H7 (cell line): ENCODE measurements at regions not wholly inside any gene's neighbourhood (a gene's known extent, or its start where the extent isn't known, plus 50 kb on each side); places are given as distances from the start of the nearest gene placed in this dataset.

Experiments used
- DNase-seq: peaks from one replicate; pipeline ENCODE4 v3.0.0; 2012
- H3K27me3 ChIP-seq: 2 replicates; pipeline ENCODE4 v1.6.0; 2011; ENCODE audit warnings: mild to moderate bottlenecking, low read length; ENCODE audit not compliant: control insufficient read depth, insufficient read depth
- H3K36me3 ChIP-seq: replicated peaks from 2 replicates; pipeline ENCODE4 v1.5.1; 2011; ENCODE audit warnings: low read length; ENCODE audit not compliant: control insufficient read depth, insufficient read depth
- H3K4me3 ChIP-seq: 2 replicates; pipeline ENCODE4 v1.5.1; 2011; ENCODE audit warnings: low read depth, mild to moderate bottlenecking, control low read depth, low read length, moderate library complexity; ENCODE audit not compliant: insufficient read depth

DNA sequence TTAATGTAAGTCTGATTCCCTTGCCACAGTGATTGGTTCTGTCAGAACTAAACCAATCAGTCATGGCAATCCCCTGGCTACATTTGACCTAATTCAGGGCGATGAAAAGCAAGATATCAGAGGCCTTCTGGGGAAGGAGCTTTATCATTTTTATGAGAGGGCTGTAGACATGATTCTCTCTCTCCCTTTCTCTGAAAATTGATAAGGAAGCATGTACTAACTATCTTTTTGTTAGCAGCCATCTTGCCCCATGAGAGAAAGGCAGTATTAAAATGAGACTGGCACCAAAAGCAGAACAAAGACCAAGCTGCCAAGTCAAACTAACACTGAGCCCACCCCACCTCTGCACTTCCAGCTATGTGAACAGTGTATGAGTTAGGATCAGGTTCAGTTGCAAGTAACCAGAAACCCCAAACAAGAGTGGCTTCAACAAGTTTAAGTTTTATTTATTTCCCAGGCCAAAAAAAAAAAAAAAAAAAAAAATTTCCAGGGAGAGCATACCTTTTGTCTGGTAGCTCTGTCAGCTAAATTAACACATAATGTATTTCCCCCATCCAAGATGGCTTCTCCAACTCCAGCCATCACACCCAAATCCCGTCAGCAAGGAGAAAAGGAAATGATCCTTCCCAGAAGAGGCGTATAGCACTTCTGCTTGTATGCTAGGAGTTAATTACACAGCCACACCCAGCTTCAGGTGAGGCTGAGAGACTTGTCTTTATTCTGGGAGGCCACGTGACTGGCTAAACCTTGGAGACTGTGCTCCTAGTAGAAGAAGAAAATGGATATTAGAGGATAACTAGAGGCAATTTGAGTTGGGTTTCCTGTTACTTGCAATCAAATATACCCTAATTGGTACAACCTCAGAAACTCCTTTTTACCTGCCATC, 105.8 kb upstream of the RALGPS2 start:
- H3K4me3 ChIP-seq: no peak overlapping the region
- no peak for DNase-seq
- no peaks in the 10 kb centered on the region for H3K36me3 ChIP-seq
- H3K27me3 ChIP-seq: no peaks in the 10 kb centered on the region

DNA sequence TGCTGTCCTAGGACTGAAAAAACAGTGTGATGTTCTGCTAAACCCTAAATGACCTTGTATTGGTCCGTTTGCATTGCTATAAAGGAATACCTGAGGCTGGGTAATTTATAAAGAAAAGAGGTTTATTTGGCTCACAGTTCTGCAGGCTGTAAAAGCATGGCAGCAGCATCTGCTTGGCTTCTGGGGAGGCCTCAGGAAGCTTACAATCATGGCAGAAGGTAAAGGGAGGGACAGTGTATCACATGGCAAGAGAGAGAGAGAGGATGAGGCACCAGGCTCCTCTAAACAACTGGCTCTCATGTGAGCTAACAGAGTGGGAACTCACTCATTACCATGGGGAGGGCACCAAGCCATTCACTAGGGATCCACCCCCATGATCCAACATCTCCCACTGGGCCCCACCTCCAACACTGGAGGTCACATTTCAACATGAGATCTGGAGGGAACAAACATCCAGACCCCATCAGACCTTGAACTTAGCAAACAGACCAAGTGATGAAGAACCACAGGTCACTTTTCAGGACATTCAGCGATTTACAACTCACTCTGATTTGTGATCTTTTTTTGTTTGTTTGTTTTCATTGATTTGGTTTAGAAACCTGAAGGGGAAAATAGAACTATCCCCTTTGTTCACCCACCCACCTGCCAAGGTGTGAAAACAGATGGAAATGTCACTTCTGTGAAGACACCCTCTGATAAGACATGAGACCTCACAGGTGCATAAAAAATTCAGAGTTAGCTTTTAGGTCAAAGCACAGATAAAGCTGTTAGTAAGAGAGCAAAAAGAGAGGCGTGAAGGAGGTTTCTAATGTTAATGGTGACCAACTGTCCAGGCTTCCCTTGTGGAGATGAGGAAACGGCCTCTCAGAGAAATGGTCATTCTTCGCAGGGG, 104.2 kb upstream of the RALGPS2 start:
- no peak for DNase-seq
- Histone ChIP-seq H3K36me3 (no peaks in the 10 kb centered on the region), H3K27me3 (no peaks in the 10 kb centered on the region), H3K4me3 (no peak overlapping the region)

DNA sequence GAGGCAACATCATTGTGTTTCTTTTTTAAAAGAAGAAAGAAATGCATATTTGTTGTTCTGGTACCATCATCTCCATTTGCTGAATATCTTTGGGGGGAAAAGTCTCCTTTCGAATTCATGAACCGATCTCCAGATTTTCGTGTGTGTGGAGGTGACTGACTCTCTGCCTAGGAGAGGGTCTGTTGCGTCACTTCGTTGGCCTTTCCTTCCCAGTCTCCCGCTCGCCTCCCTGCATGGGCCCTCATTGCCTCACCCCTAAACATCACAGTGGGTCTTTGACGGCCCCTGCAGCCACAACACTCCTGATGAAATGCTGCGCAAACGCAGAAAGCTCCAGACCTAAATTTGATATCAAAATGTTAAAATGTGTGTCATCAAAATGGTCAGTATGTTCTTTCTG, 103.2 kb upstream of the RALGPS2 start:
- Histone ChIP-seq H3K36me3 (no peaks in the 10 kb centered on the region), H3K27me3 (no peaks in the 10 kb centered on the region), H3K4me3 (no peak overlapping the region)
- DNase-seq: no peak

DNA sequence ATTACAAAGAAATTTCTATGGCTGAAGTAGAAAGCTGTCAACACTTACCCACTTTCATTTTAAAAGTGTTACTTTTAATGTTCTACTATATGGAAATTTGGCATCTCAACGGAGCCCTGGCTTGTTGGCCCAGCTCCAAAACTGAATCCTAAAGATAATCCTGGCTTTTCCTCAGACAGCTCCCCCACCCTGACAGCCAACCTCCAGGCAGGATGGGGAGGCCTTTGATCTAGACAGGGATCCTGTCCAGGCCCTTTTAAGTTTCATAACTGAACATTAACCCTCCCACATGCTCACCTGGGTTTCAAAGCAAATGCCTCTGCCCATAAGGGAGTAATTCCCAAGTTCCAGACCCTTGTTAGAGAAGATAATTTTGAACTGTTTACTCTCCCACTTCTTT, 99.3 kb upstream of the RALGPS2 start:
- Histone ChIP-seq H3K36me3 (no peaks in the 10 kb centered on the region), H3K4me3 (no peak overlapping the region), H3K27me3 (no peaks in the 10 kb centered on the region)
- DNase-seq: no peak

DNA sequence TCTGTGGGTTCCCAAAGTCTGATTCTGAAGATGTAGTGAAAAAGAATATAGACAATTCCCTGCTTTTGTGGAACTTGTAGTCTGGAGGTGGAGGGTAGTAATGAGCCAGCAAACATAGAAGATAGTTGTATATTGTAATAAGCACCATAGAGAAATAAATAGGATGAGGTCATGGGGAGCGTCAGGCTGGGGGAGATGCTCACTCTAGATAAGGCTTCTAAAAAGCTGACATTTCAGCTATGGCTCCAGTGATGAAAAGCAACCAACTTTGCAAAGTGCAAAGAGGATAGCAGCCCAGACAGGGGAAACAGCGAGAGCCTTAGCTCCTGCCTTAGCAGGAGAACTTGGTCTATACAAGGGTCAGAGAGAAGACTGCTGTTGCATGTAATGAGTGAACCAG, 98.0 kb upstream of the RALGPS2 start:
- H3K36me3 ChIP-seq: no peaks in the 10 kb centered on the region
- H3K27me3 ChIP-seq: no peaks in the 10 kb centered on the region
- H3K4me3 ChIP-seq: no peak overlapping the region
- no peak for DNase-seq

DNA sequence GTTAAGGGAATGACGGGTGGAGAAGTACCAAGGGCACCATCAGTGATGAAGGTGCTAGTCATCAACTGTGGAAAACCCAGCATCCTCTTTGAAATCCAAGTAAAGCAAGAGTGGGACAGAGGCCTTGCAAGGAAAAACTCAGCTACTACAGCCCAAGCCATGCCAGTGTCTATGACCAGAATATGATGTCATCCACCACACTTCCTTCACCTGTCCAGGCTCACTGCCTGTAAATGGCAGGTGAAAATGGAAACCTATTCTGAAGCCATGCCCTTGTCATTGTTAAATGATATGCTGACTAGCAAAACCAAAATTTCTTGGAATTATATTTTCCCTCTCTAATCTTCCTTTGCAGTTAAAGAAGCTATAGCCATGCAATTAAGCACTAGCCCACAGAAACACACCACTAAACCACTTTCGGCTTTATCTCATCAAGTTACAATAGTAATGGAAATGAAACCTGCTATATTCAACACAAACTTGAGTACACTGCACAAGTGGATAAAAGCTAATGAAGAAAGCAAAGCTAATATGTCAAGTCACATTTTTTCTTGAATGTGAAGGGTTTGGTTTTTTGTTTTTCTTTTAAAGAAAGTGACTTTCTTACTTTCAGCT, 96.3 kb upstream of the RALGPS2 start:
- H3K36me3 ChIP-seq: no peaks in the 10 kb centered on the region
- no peaks in the 10 kb centered on the region for H3K27me3 ChIP-seq
- no peak overlapping the region for H3K4me3 ChIP-seq
- no peak for DNase-seq

DNA sequence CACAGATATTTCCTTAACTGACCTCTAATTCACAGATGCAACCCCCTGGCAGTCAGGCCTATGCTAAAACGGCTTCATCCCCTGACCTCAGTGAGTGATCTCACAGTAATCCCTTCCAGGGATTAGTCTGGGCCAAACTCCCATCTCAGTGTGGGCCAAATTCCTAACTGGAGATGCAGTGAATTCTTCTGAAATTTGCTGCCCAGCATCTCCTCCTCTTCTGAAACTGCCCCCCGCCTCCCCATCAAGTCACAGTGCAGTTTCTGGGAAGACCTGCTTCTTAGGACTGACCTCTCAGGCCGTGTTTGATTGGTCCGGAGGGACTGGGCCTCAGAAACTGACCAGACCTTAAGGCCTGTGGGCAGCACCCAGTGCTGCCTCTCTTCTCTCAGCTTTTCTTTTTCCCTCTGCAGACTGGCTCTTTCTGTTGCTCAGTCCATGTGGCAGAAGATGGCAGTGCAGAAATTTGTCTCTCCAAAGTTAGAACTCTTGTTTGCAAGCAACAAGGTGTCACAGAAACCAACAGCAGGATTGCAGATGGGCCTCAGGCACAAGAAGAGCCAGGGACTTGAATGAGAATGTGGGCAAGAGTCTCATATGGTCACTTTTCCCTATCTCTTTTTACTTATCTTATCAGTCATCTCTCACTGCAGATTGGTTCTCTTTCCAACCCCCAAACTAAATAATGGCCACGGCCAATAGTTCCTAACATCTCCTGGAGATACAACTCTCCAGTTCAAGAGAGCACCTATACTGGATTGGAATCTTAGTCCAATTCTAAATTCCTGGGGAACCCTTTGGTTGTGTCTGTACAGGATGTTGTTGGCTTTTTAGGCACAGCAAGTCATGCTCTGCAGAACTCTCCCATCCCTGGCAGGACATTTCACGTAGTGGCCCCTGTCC, 95.5 kb upstream of the RALGPS2 start:
- Histone ChIP-seq H3K4me3 (no peak overlapping the region), H3K27me3 (no peaks in the 10 kb centered on the region), H3K36me3 (no peaks in the 10 kb centered on the region)
- DNase-seq: peak; percentile 51

DNA sequence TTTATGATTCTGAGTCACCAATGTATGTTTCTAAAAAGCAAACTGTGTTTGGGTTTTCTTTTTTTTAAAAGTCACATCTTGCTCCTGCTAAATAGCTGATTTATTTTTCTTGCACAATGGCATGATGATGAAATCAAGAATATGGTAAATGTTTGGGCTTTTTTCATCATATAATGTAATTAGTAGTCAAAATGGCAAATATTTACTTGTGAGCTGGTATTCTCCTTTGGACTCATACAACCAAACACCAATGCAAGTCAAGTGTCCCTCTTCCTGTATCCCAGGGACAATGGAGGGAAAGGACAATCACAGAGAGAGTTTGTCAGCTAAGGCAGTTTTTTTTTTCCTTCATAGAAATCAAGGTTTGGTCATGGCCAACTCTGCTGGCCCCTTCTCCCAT, 94.6 kb upstream of the RALGPS2 start:
- Histone ChIP-seq H3K4me3 (no peak overlapping the region), H3K27me3 (no peaks in the 10 kb centered on the region), H3K36me3 (no peaks in the 10 kb centered on the region)
- no peak for DNase-seq

DNA sequence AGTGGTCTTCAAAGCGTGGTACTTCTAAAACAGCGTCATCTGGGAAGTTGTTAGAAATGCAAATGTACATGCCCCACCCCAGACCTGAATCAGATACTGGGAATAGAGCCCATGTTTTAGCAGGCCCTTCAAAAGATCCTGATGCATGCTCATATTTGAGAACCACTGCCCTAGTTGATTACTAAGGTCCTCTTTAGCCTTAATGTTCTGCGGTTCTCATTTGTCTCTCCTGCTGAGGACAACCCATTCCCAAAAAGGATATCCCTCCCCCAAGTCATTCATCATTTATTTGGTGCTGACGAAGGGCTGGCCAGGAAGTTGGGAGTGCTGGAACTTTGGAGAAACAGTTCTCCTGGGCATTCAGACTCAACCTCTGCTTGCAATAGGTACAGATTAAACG, 92.4 kb upstream of the RALGPS2 start:
- DNase-seq: no peak
- Histone ChIP-seq H3K27me3 (no peaks in the 10 kb centered on the region), H3K36me3 (no peaks in the 10 kb centered on the region), H3K4me3 (no peak overlapping the region)

DNA sequence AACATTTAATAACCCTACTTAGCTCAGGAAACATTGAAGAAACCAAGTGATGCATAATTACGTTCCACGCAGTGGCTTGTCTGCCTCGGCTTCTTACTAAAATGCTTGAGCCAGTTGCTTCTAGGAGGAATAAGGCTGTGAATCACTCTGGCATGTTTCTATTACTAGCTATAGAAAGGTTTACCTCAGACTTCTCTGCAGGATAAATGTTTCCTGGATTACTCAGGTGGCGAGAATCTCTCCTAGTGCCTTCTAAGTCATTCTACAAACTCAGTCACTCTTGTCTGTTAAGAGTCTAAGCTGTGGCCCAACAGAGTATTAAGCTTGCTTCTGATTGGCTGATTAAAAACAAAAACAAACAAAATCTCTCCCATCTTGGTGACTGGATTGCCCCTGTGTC, 92.0 kb upstream of the RALGPS2 start:
- Histone ChIP-seq H3K36me3 (no peaks in the 10 kb centered on the region), H3K27me3 (no peaks in the 10 kb centered on the region), H3K4me3 (no peak overlapping the region)
- no peak for DNase-seq

DNA sequence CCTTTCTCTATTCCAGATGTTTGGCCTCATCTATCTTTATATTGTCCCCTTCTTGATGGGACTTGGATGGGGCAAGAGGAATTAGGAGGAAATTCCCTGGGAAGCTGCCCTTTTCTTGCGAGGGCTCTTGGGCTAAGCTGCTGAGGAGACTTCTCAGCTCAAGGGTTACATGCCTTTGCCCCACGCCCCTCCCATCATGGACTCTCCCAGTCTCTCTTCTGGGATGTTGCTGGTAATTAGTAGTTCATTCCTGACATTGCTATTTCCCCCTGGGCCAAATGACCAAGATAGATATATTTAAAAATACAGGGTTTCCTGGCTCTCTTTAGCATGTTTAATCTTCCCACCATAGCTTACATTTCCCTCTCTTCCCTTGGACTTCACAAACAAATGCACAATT, 90.6 kb upstream of the RALGPS2 start:
- H3K4me3 ChIP-seq: no peak overlapping the region
- DNase-seq: no peak
- H3K27me3 ChIP-seq: no peaks in the 10 kb centered on the region
- H3K36me3 ChIP-seq: no peaks in the 10 kb centered on the region

DNA sequence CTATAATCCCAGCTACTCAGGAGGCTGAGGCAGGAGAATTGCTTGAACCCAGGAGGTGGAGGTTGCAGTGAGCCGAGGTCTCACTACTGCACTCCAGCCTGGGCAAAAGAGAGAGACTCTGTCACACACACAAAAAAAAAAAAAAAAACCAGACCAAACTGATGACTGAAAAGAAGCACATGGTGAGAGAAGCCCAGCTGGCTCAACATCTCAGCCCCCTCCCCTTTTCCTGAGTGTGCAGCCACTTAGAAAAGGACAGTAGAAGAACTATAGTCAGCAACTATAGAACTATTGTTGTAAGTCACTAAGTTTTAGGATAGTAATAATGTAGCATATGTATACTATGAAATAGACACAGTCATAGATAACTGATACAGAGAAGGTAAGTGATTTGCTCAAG, 87.2 kb upstream of the RALGPS2 start:
- no peak for DNase-seq
- H3K27me3 ChIP-seq: no peaks in the 10 kb centered on the region
- H3K36me3 ChIP-seq: no peaks in the 10 kb centered on the region
- H3K4me3 ChIP-seq: no peak overlapping the region

DNA sequence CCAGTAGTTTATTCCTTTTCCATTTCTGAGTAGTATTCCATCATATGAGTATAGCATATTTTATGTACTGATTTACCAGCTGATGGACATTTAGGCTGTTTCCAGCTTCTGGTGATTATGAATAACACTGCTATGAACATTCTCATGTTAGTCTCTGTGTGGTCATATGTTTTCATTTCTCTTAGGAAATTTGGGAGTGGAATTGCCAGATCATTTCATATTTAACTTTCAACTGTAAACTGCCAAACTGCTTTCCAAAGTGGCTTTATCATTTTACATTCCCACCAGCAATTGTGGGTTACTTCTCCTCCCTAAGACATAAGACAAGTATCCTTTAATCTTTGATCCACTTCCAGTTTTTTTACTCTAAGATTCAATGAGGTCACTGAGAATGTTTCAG, 85.7 kb upstream of the RALGPS2 start:
- Histone ChIP-seq H3K27me3 (no peaks in the 10 kb centered on the region), H3K4me3 (no peak overlapping the region), H3K36me3 (no peaks in the 10 kb centered on the region)
- DNase-seq: no peak

DNA sequence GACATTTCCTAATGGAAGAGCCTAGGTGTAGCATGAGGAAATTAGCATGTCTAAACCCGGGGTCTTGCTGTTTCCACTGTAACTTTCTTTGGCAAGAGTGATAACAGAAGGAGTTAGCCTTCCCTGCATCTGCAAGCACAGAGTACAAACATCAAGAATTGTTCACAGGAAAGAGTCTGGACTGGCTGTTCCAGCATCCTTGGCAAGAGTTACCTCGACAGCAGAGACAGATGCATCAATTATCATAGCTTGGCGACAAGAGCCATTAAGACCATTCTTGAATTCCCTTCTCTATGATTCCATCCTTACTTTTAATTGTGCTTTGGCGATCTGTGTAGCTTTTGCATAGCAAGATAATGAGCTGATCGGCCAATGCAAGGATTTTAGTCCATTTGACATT, 82.8 kb upstream of the RALGPS2 start:
- no peak overlapping the region for H3K4me3 ChIP-seq
- H3K27me3 ChIP-seq: no peaks in the 10 kb centered on the region; the same call in 1 of the 2 replicates
- DNase-seq: no peak
- no peaks in the 10 kb centered on the region for H3K36me3 ChIP-seq
